Chondrocyte (in vitro differentiated cells): ENCODE measurements at regions not wholly inside any gene's neighbourhood (a gene's known extent, or its start where the extent isn't known, plus 50 kb on each side); places are given as distances from the start of the nearest gene placed in this dataset.

ENCODE experiments used
- DNase-seq: peaks from one replicate; pipeline ENCODE4 v3.0.0; 2021; ENCODE audit warnings: mixed read lengths, low spot score
- H3K27ac Mint-ChIP-seq: one replicate; pipeline ENCODE4 v1.8.0; 2021; ENCODE audit warnings: mild to moderate bottlenecking, moderate library complexity, mixed read lengths; ENCODE audit not compliant: unreplicated experiment
- H3K27me3 Mint-ChIP-seq: 2 replicates; pipeline ENCODE4 v1.8.0; 2021; ENCODE audit warnings: low read depth, mixed read lengths
- H3K36me3 Mint-ChIP-seq: 2 replicates; pipeline ENCODE4 v1.8.0; 2021; ENCODE audit warnings: low read depth, mixed read lengths
- H3K4me1 Mint-ChIP-seq: 2 replicates; pipeline ENCODE4 v1.8.0; 2021; ENCODE audit warnings: low read depth, mild to moderate bottlenecking, mixed read lengths
- H3K4me3 Mint-ChIP-seq: one replicate; pipeline ENCODE4 v1.8.0; 2021; ENCODE audit warnings: mild to moderate bottlenecking, moderate library complexity, mixed read lengths; ENCODE audit not compliant: unreplicated experiment
- H3K9me3 Mint-ChIP-seq: 2 replicates; pipeline ENCODE4 v1.8.0; 2021; ENCODE audit warnings: low read depth, mixed read lengths
- CTCF ChIP-seq: fragments of 200-600 bp; sonication (generic); IDR thresholded peaks from 2 replicates; pipeline ENCODE4 v1.5.0; 2021; ENCODE audit warnings: antibody characterized with exemption, mild to moderate bottlenecking, moderate library complexity

GRCh38 chr10:85026878-85027467, 698.6 kb downstream of the CCSER2 start:
- Mint-ChIP-seq H3K27ac (no peak overlapping the region), H3K9me3 (peaks cover 38% of the 10 kb centered on the region), H3K4me1 (no peaks in the 10 kb centered on the region), H3K27me3 (peaks cover 3% of the 10 kb centered on the region), H3K4me3 (no peak overlapping the region), H3K36me3 (peaks cover 1% of the 10 kb centered on the region)
- TF ChIP-seq CTCF: no peak
- no peak for DNase-seq

GRCh38 chr10:85032981-85033380, 704.6 kb downstream of the CCSER2 start:
- Mint-ChIP-seq H3K27ac (no peak overlapping the region), H3K27me3 (no peaks in the 10 kb centered on the region), H3K36me3 (no peaks in the 10 kb centered on the region), H3K4me3 (no peak overlapping the region), H3K9me3 (peaks cover 34% of the 10 kb centered on the region), H3K4me1 (no peaks in the 10 kb centered on the region)
- no peak for TF ChIP-seq CTCF
- no peak for DNase-seq

- TF ChIP-seq CTCF: no peak
- H3K27me3 Mint-ChIP-seq: no peaks in the 10 kb centered on the region
- no peaks in the 10 kb centered on the region for H3K36me3 Mint-ChIP-seq
- no peak for DNase-seq
- no peaks in the 10 kb centered on the region for H3K4me1 Mint-ChIP-seq
- no peak overlapping the region for H3K4me3 Mint-ChIP-seq
- no peak overlapping the region for H3K27ac Mint-ChIP-seq
- H3K9me3 Mint-ChIP-seq: peaks cover 21% of the 10 kb centered on the region
Measured at GRCh38 chr10:85036661-85037060, 708.3 kb downstream of the CCSER2 start.

- Mint-ChIP-seq H3K9me3 (peaks cover 19% of the 10 kb centered on the region), H3K27ac (no peak overlapping the region), H3K4me1 (no peaks in the 10 kb centered on the region), H3K4me3 (no peak overlapping the region), H3K36me3 (no peaks in the 10 kb centered on the region), H3K27me3 (no peaks in the 10 kb centered on the region)
- TF ChIP-seq CTCF: no peak
- DNase-seq: no peak
Measured at GRCh38 chr10:85039311-85039710, 710.9 kb downstream of the CCSER2 start.

GRCh38 chr10:85043207-85043606, 714.8 kb downstream of the CCSER2 start:
- H3K4me3 Mint-ChIP-seq: no peak overlapping the region
- no peak for DNase-seq
- no peak for TF ChIP-seq CTCF
- H3K9me3 Mint-ChIP-seq: peaks cover 23% of the 10 kb centered on the region
- no peaks in the 10 kb centered on the region for H3K27me3 Mint-ChIP-seq
- H3K4me1 Mint-ChIP-seq: no peaks in the 10 kb centered on the region
- H3K36me3 Mint-ChIP-seq: no peaks in the 10 kb centered on the region
- no peak overlapping the region for H3K27ac Mint-ChIP-seq
